ENCODE measurements at regions not wholly inside any gene's neighbourhood (a gene's known extent, or its start where the extent isn't known, plus 50 kb on each side); places are given as distances from the start of the nearest gene placed in this dataset.

DNA sequence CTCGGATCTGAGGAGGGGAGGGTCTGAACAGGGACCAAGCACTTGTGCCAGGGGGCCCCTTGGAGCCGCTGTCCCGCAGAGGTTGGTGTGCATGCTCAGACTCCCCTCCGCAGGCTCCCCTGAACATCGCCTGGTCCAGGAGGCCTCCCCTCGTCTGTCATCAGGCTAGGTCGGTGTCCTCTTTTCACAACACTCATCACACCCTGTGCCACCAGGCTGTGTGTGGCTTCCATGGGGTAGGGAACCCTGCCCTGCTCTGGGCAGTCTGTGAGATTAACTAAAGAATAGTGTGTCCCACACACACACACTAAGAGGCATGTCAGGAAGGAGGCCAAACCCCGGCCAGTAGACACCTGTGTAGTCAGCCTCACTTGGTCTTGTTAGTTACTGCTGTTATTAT is 119.3 kb downstream of the C5orf15 start:
- TF ChIP-seq, protein P1, sequence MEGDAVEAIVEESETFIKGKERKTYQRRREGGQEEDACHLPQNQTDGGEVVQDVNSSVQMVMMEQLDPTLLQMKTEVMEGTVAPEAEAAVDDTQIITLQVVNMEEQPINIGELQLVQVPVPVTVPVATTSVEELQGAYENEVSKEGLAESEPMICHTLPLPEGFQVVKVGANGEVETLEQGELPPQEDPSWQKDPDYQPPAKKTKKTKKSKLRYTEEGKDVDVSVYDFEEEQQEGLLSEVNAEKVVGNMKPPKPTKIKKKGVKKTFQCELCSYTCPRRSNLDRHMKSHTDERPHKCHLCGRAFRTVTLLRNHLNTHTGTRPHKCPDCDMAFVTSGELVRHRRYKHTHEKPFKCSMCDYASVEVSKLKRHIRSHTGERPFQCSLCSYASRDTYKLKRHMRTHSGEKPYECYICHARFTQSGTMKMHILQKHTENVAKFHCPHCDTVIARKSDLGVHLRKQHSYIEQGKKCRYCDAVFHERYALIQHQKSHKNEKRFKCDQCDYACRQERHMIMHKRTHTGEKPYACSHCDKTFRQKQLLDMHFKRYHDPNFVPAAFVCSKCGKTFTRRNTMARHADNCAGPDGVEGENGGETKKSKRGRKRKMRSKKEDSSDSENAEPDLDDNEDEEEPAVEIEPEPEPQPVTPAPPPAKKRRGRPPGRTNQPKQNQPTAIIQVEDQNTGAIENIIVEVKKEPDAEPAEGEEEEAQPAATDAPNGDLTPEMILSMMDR (IDR thresholded peaks at IDR 0.05; ENCODE audit: low read length) = no peak
- TF ChIP-seq EZH2 (IDR thresholded peaks at IDR 0.05; ENCODE audit: borderline replicate concordance, low read length) = no peak

Data from OCI-LY1 (cell line).